Vagina (tissue), 2 donors: ENCODE measurements at regions not wholly inside any gene's neighbourhood (a gene's known extent, or its start where the extent isn't known, plus 50 kb on each side); places are given as distances from the start of the nearest gene placed in this dataset.

ENCODE experiments used
- DNase-seq, 2 donors: peaks; one replicate each; pipeline ENCODE4 v3.0.0-alpha.2; 2017; ENCODE audit errors: extremely low spot score in 2 of 2
- H3K27ac ChIP-seq: fragments of 200-600 bp; sonication (generic); one replicate; pipeline ENCODE4 v1.5.1; 2019
- H3K27me3 ChIP-seq: fragments of 200-600 bp; sonication (generic); one replicate; pipeline ENCODE4 v1.5.1; 2019
- H3K36me3 ChIP-seq, 2 donors: fragments of 200-600 bp; sonication (generic); one replicate each; pipeline ENCODE4 v1.5.1; 2017 to 2019
- H3K4me1 ChIP-seq: fragments of 200-600 bp; sonication (generic); one replicate; pipeline ENCODE4 v1.5.1; 2019
- H3K4me3 ChIP-seq, 2 donors: fragments of 200-600 bp; sonication (generic); 1 replicate in 1 of 2; 2 replicates in 1 of 2; pipeline ENCODE4 v1.5.1; 2016 to 2019
- H3K9me3 ChIP-seq: fragments of 200-600 bp; sonication (generic); one replicate; pipeline ENCODE4 v1.5.1; 2019
- CTCF ChIP-seq, 3 experiments: fragments of 450-650 bp in 2 of 3; fragments of 200-600 bp in 1 of 3; sonication (generic) in 1 of 3; IDR thresholded peaks; one replicate each; pipeline ENCODE4 v1.5.1; 2017 to 2019; ENCODE audit warnings: antibody characterized with exemption in 3 of 3, mild to moderate bottlenecking in 2 of 3, moderate library complexity in 2 of 3
- POLR2A ChIP-seq, 2 donors: fragments of 450-650 bp; IDR thresholded peaks; one replicate each; pipeline ENCODE4 v1.6.1; 2017; ENCODE audit warnings: antibody characterized with exemption in 2 of 2, mild to moderate bottlenecking in 2 of 2, moderate library complexity in 2 of 2
- POLR2AphosphoS5 ChIP-seq, 2 donors: sonication (generic); formaldehyde crosslinking; IDR thresholded peaks; one replicate each; pipeline ENCODE4 v1.9.0; 2017; ENCODE audit warnings: antibody characterized with exemption in 2 of 2, mild to moderate bottlenecking in 2 of 2, low read depth in 1 of 2; ENCODE audit not compliant: insufficient read depth in 1 of 2
- intact Hi-C: fragments of 100-400 bp; cut with DNase I; formaldehyde crosslinking; loops from one replicate; pipeline ENCODE4 v1.15.1; 2023

DNA sequence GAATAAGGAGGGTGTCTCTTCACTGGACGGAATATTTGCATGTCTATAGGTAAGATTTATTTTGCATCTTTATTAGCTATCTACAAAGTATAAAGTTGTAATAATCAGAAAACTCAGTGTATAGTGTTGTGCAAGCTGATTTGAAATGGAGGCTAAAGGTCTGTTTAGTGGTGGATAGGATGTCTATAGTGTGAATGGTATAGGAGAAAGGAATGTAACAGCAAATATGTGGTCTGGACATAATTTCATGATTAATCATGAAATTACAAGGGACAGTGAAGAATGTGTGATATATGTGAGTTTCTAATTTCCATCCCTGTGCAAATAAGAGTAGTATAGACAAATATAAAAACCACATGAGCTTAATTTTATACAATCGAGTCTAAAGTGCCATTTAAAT, 79.3 kb upstream of the CAMK2D start:
- no peaks in the 10 kb centered on the region for H3K9me3 ChIP-seq
- intact Hi-C loops = no loop called here
- no peak overlapping the region for H3K4me3 ChIP-seq
- no peak for DNase-seq
- H3K36me3 ChIP-seq = no peaks in the 10 kb centered on the region
- H3K27ac ChIP-seq = no peak overlapping the region
- no peaks in the 10 kb centered on the region for H3K27me3 ChIP-seq
- no peak for TF ChIP-seq POLR2AphosphoS5 (IDR thresholded peaks at IDR 0.05; ENCODE audit: insufficient read depth in 1 of 2, low read depth in 1 of 2)
- no peak for TF ChIP-seq POLR2A (IDR thresholded peaks at IDR 0.05)
- no peak for TF ChIP-seq CTCF (IDR thresholded peaks at IDR 0.05)
- H3K4me1 ChIP-seq = no peaks in the 10 kb centered on the region

DNA sequence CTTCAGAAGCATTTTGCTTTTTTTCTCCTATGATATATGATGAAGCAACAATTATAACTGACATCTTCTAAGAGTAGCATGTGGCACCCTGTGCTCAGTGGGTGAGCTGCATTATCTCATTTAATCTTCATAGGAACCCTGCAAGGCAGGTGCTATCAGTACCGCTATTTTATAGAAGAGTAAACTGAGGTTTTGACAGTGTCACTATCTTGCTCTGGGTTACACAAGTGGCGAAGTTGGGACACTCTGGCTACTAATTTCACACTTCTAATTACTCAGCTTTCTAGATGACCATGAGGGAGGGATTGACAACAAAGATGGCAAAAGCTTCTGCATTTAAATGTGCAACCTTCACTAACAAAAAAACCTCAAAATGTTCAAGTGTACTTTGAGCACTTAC, 76.9 kb upstream of the CAMK2D start:
- H3K4me3 ChIP-seq = no peak overlapping the region
- TF ChIP-seq CTCF (IDR thresholded peaks at IDR 0.05) (no peak), POLR2AphosphoS5 (IDR thresholded peaks at IDR 0.05; ENCODE audit: insufficient read depth in 1 of 2, low read depth in 1 of 2) (no peak), POLR2A (IDR thresholded peaks at IDR 0.05) (no peak)

GRCh38 chr4:113837397-113837796, 75.9 kb upstream of the CAMK2D start:
- Histone ChIP-seq H3K9me3 (no peaks in the 10 kb centered on the region), H3K27me3 (no peaks in the 10 kb centered on the region), H3K4me3 (no peak overlapping the region), H3K4me1 (no peaks in the 10 kb centered on the region), H3K36me3 (no peaks in the 10 kb centered on the region), H3K27ac (no peak overlapping the region)
- TF ChIP-seq POLR2AphosphoS5 (IDR thresholded peaks at IDR 0.05; ENCODE audit: insufficient read depth in 1 of 2, low read depth in 1 of 2) (peak in 1 of 2 donors; percentile 48), POLR2A (IDR thresholded peaks at IDR 0.05) (no peak), CTCF (IDR thresholded peaks at IDR 0.05) (no peak)
- intact Hi-C loops = no loop called here
- no peak for DNase-seq

More for the DNA sequence above, 76.9 kb upstream of the CAMK2D start:
- intact Hi-C loops = no loop called here
- Histone ChIP-seq H3K4me1 (no peaks in the 10 kb centered on the region), H3K27ac (no peak overlapping the region), H3K36me3 (no peaks in the 10 kb centered on the region), H3K9me3 (no peaks in the 10 kb centered on the region), H3K27me3 (no peaks in the 10 kb centered on the region)
- no peak for DNase-seq

DNA sequence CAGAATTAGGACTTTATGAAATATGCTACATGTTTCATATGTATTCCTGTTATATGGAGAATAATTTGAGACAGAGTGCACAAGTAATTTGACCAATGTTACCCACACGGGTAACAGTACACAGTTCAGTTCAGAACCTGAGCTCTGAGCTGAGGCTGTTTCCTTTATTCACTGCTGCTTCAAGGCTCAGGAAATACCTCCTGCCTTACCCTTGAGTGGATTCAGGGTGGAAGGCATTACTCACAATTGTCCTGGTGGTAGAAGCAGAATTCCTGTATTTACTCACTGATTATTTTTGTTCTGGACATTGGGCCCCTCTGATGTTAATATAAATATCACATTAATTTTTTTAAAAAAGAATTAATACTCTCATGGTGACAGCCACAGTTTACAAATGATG, 73.5 kb upstream of the CAMK2D start:
- no peaks in the 10 kb centered on the region for H3K9me3 ChIP-seq
- TF ChIP-seq CTCF (IDR thresholded peaks at IDR 0.05) (no peak), POLR2A (IDR thresholded peaks at IDR 0.05) (no peak), POLR2AphosphoS5 (IDR thresholded peaks at IDR 0.05; ENCODE audit: insufficient read depth in 1 of 2, low read depth in 1 of 2) (no peak)
- no peak overlapping the region for H3K27ac ChIP-seq
- H3K4me1 ChIP-seq = no peaks in the 10 kb centered on the region
- intact Hi-C loops = no loop called here
- H3K36me3 ChIP-seq = no peaks in the 10 kb centered on the region
- H3K27me3 ChIP-seq = no peaks in the 10 kb centered on the region
- no peak overlapping the region for H3K4me3 ChIP-seq
- DNase-seq = no peak

DNA sequence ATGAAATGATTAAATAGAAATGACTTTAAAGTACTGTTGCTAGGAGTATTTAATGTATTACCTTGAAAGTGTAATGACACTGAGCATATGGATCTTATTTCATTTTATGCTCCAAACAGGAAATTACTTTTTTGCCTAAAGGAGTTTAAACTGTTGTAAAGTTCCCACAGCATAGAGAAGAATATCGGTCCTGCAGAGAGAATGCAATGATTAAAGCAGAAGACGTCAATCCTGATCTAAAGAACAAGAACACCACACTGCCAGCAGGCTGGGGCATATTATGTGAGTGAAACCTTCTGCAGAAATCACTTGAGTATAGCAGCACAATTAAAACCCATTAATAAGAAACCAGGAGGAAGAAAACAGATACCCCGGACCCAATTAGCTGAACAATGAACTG, 72.8 kb upstream of the CAMK2D start:
- DNase-seq = no peak
- TF ChIP-seq POLR2AphosphoS5 (IDR thresholded peaks at IDR 0.05; ENCODE audit: insufficient read depth in 1 of 2, low read depth in 1 of 2) (no peak), CTCF (IDR thresholded peaks at IDR 0.05) (no peak), POLR2A (IDR thresholded peaks at IDR 0.05) (no peak)
- Histone ChIP-seq H3K36me3 (no peaks in the 10 kb centered on the region), H3K9me3 (no peaks in the 10 kb centered on the region), H3K4me1 (no peaks in the 10 kb centered on the region), H3K27me3 (no peaks in the 10 kb centered on the region), H3K4me3 (no peak overlapping the region), H3K27ac (no peak overlapping the region)
- intact Hi-C loops = no loop called here
